Coronary artery (tissue), 2 donors: ENCODE measurements at regions not wholly inside any gene's neighbourhood (a gene's known extent, or its start where the extent isn't known, plus 50 kb on each side); places are given as distances from the start of the nearest gene placed in this dataset.

ENCODE experiments used
- DNase-seq: peaks from one replicate; pipeline ENCODE4 v3.0.0-alpha.2; 2017; ENCODE audit warnings: low spot score
- H3K27ac ChIP-seq, 2 donors: fragments of 200-600 bp; sonication (generic); one replicate each; pipeline ENCODE4 v1.5.1; 2016 to 2019
- H3K4me3 ChIP-seq: fragments of 200-600 bp; sonication (generic); 2 replicates; pipeline ENCODE4 v1.5.1; 2016; ENCODE audit warnings: mild to moderate bottlenecking, moderate library complexity
- TF ChIP-seq, protein P1 (sequence below): fragments of 200-600 bp; sonication (generic); IDR thresholded peaks from one replicate; pipeline ENCODE4 v1.5.1; 2019; ENCODE audit warnings: antibody characterized with exemption

DNA sequence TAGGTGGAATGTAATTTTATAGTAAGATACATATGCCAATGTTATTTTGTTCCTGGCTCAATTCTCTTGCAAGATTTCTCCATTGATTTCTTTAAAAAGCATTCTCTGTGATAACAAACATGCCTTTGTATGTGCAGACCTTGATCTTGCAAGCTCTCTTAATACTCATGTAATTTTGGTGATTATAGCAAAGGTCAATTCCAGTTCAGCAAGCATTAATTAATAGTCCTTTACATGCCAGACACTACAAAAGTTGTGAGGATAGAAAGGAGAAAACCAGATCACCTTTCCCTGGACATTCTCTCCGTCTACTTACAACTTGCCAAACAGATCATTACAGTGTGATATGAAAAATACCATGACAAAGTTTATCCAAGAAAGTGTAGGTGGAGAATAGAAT is 173.7 kb upstream of the DOK6 start:
- DNase-seq = no peak
- Histone ChIP-seq H3K4me3 (no peak overlapping the region), H3K27ac (no peak overlapping the region)
- TF ChIP-seq, protein P1, sequence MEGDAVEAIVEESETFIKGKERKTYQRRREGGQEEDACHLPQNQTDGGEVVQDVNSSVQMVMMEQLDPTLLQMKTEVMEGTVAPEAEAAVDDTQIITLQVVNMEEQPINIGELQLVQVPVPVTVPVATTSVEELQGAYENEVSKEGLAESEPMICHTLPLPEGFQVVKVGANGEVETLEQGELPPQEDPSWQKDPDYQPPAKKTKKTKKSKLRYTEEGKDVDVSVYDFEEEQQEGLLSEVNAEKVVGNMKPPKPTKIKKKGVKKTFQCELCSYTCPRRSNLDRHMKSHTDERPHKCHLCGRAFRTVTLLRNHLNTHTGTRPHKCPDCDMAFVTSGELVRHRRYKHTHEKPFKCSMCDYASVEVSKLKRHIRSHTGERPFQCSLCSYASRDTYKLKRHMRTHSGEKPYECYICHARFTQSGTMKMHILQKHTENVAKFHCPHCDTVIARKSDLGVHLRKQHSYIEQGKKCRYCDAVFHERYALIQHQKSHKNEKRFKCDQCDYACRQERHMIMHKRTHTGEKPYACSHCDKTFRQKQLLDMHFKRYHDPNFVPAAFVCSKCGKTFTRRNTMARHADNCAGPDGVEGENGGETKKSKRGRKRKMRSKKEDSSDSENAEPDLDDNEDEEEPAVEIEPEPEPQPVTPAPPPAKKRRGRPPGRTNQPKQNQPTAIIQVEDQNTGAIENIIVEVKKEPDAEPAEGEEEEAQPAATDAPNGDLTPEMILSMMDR = no peak

- H3K4me3 ChIP-seq = no peak overlapping the region
- no peak for DNase-seq
- H3K27ac ChIP-seq = no peak overlapping the region
- TF ChIP-seq, protein P1 = no peak
Observed at GRCh38 chr18:69230204-69230603, 170.5 kb upstream of the DOK6 start.

DNA sequence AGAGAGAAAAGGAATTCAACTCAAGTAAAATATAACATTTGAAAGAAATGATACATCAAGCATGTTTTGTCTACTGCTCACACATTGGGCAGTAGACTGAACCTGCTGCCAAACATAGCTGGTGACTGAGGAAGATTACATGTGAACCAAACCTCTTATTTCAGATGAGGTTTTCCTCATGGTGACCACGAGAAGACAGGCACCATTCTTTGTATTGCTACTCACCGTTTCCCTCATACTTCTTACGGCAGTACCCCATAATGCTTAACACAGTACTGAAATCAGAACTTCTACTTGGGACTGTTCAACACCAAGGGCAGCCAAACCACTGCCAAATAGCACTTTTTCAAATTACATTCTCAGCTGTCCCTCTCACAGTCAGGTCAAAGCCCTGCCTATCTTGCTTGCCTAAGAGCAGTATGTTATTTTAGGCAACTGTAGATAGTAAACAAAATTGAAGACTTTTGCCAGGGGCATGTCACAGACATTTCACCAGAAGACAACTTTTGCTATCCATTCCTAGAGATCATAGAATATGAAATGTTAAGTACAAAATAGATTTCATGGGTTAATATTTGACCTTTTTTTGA is 167.1 kb upstream of the DOK6 start:
- no peak for DNase-seq

GRCh38 chr18:69239849-69240674 is 160.6 kb upstream of the DOK6 start:
- TF ChIP-seq, protein P1 = no peak
- Histone ChIP-seq H3K4me3 (no peak overlapping the region), H3K27ac (no peak overlapping the region)
- DNase-seq = no peak

More for the DNA sequence above, 167.1 kb upstream of the DOK6 start:
- Histone ChIP-seq H3K4me3 (no peak overlapping the region), H3K27ac (no peak overlapping the region)
- TF ChIP-seq, protein P1 = no peak

- Histone ChIP-seq H3K27ac (no peak overlapping the region), H3K4me3 (no peak overlapping the region)
- DNase-seq = no peak
- TF ChIP-seq, protein P1 = no peak
Observed at GRCh38 chr18:69246027-69246426, 154.7 kb upstream of the DOK6 start.

DNA sequence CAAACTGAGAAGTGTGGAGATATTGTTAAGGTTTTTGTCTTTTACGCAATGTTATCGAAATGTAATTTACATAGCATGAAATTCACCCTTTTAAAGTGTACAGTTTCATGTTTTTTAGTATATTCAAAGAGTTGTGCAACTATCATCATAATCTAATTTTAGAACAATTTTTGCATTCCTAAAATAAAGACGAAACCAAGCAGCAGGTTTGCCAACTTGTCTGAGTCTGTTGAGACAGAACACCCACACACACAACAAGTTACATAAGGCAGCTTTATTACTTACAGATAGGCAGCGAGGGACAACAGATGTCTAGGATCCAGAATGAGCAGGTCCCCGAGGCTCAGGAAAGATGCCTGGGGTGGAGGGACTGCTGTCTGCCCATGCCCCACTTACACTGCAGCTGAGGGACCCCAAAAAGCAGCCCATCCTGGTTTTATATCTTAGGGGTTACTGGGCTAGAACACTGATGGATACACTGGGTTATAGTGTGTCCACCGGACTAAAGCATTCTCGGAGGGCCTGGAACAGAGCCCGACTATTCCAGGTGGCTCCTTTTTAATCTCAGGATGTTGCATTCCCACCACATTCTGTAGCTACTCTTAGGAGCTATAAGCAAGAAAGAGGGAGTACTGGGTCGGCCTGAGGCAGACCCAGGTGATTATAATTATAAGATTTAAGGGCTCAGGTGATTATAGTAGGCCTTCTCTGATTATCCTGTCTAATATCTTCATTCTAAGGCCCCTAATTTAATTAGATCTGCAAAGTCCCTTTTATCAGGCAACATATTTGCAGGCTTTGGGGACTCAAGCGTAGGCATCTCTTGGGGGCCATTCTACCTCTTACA is 150.2 kb upstream of the DOK6 start:
- DNase-seq = no peak
- Histone ChIP-seq H3K27ac (no peak overlapping the region), H3K4me3 (peak overlapping the region; percentile 28)
- TF ChIP-seq, protein P1 = no peak
